ENCODE measurements at regions not wholly inside any gene's neighbourhood (a gene's known extent, or its start where the extent isn't known, plus 50 kb on each side); places are given as distances from the start of the nearest gene placed in this dataset.

GRCh38 chr18:57214976-57215375 lies 68.1 kb downstream of the BOD1L2 start:
- Histone ChIP-seq H3K4me1 (peaks cover 0 to 6% (median under 1%) of the 10 kb centered on the region in 4 donors), H3K27me3 (no peaks in the 10 kb centered on the region), H3K27ac (no peak overlapping the region), H3K36me3 (no peaks in the 10 kb centered on the region), H3K9me3 (no peaks in the 10 kb centered on the region), H3K4me3 (no peak overlapping the region)
- no peak for DNase-seq (ENCODE audit: low spot score in 2 of 2)
- 95% methylated on average over 3 of the region's 3 CpGs for WGBS, 2 donors
- TF ChIP-seq POLR2A (IDR thresholded peaks at IDR 0.05) (no peak), CTCF (IDR thresholded peaks at IDR 0.05) (no peak), EP300 (IDR thresholded peaks at IDR 0.05) (no peak)

GRCh38 chr18:57218281-57218680 lies 71.4 kb downstream of the BOD1L2 start:
- WGBS, 2 donors, result 93 to 96% methylated on average over 6 of the region's 6 CpGs

GRCh38 chr18:57219964-57220363 lies 73.1 kb downstream of the BOD1L2 start:
- Histone ChIP-seq H3K9me3 (no peaks in the 10 kb centered on the region), H3K27me3 (no peaks in the 10 kb centered on the region), H3K4me3 (no peak overlapping the region), H3K4me1 (no peaks in the 10 kb centered on the region), H3K36me3 (no peaks in the 10 kb centered on the region), H3K27ac (no peak overlapping the region)
- TF ChIP-seq CTCF (IDR thresholded peaks at IDR 0.05) (no peak), POLR2A (IDR thresholded peaks at IDR 0.05) (no peak), EP300 (IDR thresholded peaks at IDR 0.05) (no peak)
- DNase-seq (ENCODE audit: low spot score in 2 of 2), result no peak

More at GRCh38 chr18:57218281-57218680, 71.4 kb downstream of the BOD1L2 start:
- no peaks in the 10 kb centered on the region for H3K9me3 ChIP-seq
- no peaks in the 10 kb centered on the region for H3K4me1 ChIP-seq
- TF ChIP-seq EP300 (IDR thresholded peaks at IDR 0.05) (no peak), POLR2A (IDR thresholded peaks at IDR 0.05) (no peak), CTCF (IDR thresholded peaks at IDR 0.05) (no peak)
- H3K4me3 ChIP-seq, result no peak overlapping the region
- no peak for DNase-seq (ENCODE audit: low spot score in 2 of 2)
- no peaks in the 10 kb centered on the region for H3K36me3 ChIP-seq
- no peaks in the 10 kb centered on the region for H3K27me3 ChIP-seq
- no peak overlapping the region for H3K27ac ChIP-seq

- H3K27me3 ChIP-seq, result no peaks in the 10 kb centered on the region
- H3K4me1 ChIP-seq, result no peaks in the 10 kb centered on the region
- H3K36me3 ChIP-seq, result no peaks in the 10 kb centered on the region
- no peak overlapping the region for H3K27ac ChIP-seq
- no peak overlapping the region for H3K4me3 ChIP-seq
- no peaks in the 10 kb centered on the region for H3K9me3 ChIP-seq
- 12 to 15% methylated on average over 3 of the region's 3 CpGs for whole genome bisulfite sequencing, 2 donors
- DNase-seq (ENCODE audit: low spot score in 2 of 2), result no peak
- TF ChIP-seq CTCF (IDR thresholded peaks at IDR 0.05) (no peak), EP300 (IDR thresholded peaks at IDR 0.05) (no peak), POLR2A (IDR thresholded peaks at IDR 0.05) (no peak)
Measured at GRCh38 chr18:57220480-57220879, 73.6 kb downstream of the BOD1L2 start.

- Histone ChIP-seq H3K9me3 (no peaks in the 10 kb centered on the region), H3K4me3 (no peak overlapping the region), H3K4me1 (no peaks in the 10 kb centered on the region), H3K36me3 (no peaks in the 10 kb centered on the region), H3K27me3 (no peaks in the 10 kb centered on the region), H3K27ac (no peak overlapping the region)
- WGBS, 2 donors, result 60 to 69% methylated on average over 9 of the region's 9 CpGs
- TF ChIP-seq POLR2A (IDR thresholded peaks at IDR 0.05) (no peak), EP300 (IDR thresholded peaks at IDR 0.05) (no peak), CTCF (IDR thresholded peaks at IDR 0.05) (no peak)
- DNase-seq (ENCODE audit: low spot score in 2 of 2), result no peak
Measured at GRCh38 chr18:57220930-57221483, 74.1 kb downstream of the BOD1L2 start.
